ENCODE measurements at regions not wholly inside any gene's neighbourhood (a gene's known extent, or its start where the extent isn't known, plus 50 kb on each side); places are given as distances from the start of the nearest gene placed in this dataset.

GRCh38 chr9:29339387-29339786 is 1766.1 kb upstream of the C9orf72 start:
- no peak for TF ChIP-seq POLR2A (IDR thresholded peaks at IDR 0.05)
- TF ChIP-seq CTCF (IDR thresholded peaks at IDR 0.05), result no peak
- TF ChIP-seq EP300 (IDR thresholded peaks at IDR 0.05), result no peak

Measured in sigmoid colon (tissue), 4 donors.